Esophagus squamous epithelium (tissue), 4 donors: ENCODE measurements at regions not wholly inside any gene's neighbourhood (a gene's known extent, or its start where the extent isn't known, plus 50 kb on each side); places are given as distances from the start of the nearest gene placed in this dataset.

ENCODE experiments used
- POLR2A ChIP-seq, 4 donors: fragments of 450-650 bp; IDR thresholded peaks; one replicate each; pipeline ENCODE4 v1.6.1; 2017; ENCODE audit warnings: antibody characterized with exemption in 4 of 4, mild to moderate bottlenecking in 4 of 4, moderate library complexity in 3 of 4
- TF ChIP-seq, protein P1 (sequence below), 6 experiments: fragments of 450-650 bp in 4 of 6; fragments of 200-600 bp in 2 of 6; sonication (generic) in 2 of 6; IDR thresholded peaks; one replicate each; pipeline ENCODE4 v1.5.1; 2016 to 2019; ENCODE audit warnings: antibody characterized with exemption in 6 of 6, mild to moderate bottlenecking in 4 of 6, moderate library complexity in 4 of 6

GRCh38 chr12:89051065-89051677 is 301.1 kb downstream of the DUSP6 start:
- TF ChIP-seq, protein P1, sequence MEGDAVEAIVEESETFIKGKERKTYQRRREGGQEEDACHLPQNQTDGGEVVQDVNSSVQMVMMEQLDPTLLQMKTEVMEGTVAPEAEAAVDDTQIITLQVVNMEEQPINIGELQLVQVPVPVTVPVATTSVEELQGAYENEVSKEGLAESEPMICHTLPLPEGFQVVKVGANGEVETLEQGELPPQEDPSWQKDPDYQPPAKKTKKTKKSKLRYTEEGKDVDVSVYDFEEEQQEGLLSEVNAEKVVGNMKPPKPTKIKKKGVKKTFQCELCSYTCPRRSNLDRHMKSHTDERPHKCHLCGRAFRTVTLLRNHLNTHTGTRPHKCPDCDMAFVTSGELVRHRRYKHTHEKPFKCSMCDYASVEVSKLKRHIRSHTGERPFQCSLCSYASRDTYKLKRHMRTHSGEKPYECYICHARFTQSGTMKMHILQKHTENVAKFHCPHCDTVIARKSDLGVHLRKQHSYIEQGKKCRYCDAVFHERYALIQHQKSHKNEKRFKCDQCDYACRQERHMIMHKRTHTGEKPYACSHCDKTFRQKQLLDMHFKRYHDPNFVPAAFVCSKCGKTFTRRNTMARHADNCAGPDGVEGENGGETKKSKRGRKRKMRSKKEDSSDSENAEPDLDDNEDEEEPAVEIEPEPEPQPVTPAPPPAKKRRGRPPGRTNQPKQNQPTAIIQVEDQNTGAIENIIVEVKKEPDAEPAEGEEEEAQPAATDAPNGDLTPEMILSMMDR (IDR thresholded peaks at IDR 0.05) = peak; percentile 77 to 97 (median 94)
- TF ChIP-seq POLR2A (IDR thresholded peaks at IDR 0.05) = no peak
